ENCODE measurements at regions not wholly inside any gene's neighbourhood (a gene's known extent, or its start where the extent isn't known, plus 50 kb on each side); places are given as distances from the start of the nearest gene placed in this dataset.

- intact Hi-C loops (cut with micrococcal nuclease) = no loop called here
- no peak for DNase-seq (ENCODE audit: low read depth, low spot score)
- BruUV-seq (replicated peaks) = no TSS peak
- no peaks in the 10 kb centered on the region for H3K79me2 ChIP-seq (ENCODE audit: insufficient read depth, low read length)
- ChIA-PET RAD21 (ENCODE audit: low non-redundant PET in 1 of 2, low total read pairs in 2 of 2, uncharacterized antibody in 2 of 2, unreplicated experiment in 2 of 2) (no interaction called here), POLR2A (no interaction called here), CTCF (no interaction called here)
- peaks cover 0 to 9% of the 10 kb centered on the region in 2 experiments; a peak in 1 of 4 replicates for H3K9me3 ChIP-seq (ENCODE audit: control insufficient read depth in 1 of 2, insufficient read depth in 1 of 2, low read depth in 1 of 2, low read length in 2 of 2)
- no peaks in the 10 kb centered on the region for H4K20me1 ChIP-seq (ENCODE audit: insufficient read depth)
- ATAC-seq = no peak
- no peak overlapping the region for H3K27ac ChIP-seq (ENCODE audit: low read depth, low read length)
- no peak overlapping the region for H3K4me2 ChIP-seq (ENCODE audit: low read length)
- no peak overlapping the region for H3K4me3 ChIP-seq (replicated peaks in 1 of 2; ENCODE audit: low read depth in 1 of 2, low read length in 2 of 2)
- no peak for TF ChIP-seq JUND (IDR thresholded peaks at IDR 0.05)
- TF ChIP-seq ZFX (IDR thresholded peaks at IDR 0.05) = no peak
- TF ChIP-seq CTCF (IDR thresholded peaks at IDR 0.05 in 2 of 3, conservative IDR thresholded peaks at IDR 0.05 in 1 of 3; ENCODE audit: borderline replicate concordance in 1 of 3, insufficient read depth in 1 of 3, low read depth in 2 of 3, low read length in 2 of 3) = no peak
- TF ChIP-seq TCF7L2 (IDR thresholded peaks at IDR 0.05; ENCODE audit: borderline replicate concordance, extremely low read depth, insufficient read depth, insufficient read length) = no peak
- no peak for TF ChIP-seq SIN3A (IDR thresholded peaks at IDR 0.05; ENCODE audit: low read depth)
- no peak for TF ChIP-seq CEBPB (IDR thresholded peaks at IDR 0.05; ENCODE audit: low read depth)
- no peak for TF ChIP-seq SP1 (IDR thresholded peaks at IDR 0.05; ENCODE audit: low read depth)
- TF ChIP-seq FOSL1 (IDR thresholded peaks at IDR 0.05; ENCODE audit: low read depth) = no peak
- no peak for TF ChIP-seq RAD21 (IDR thresholded peaks at IDR 0.05; ENCODE audit: low read depth)
- TF ChIP-seq ELF1 (IDR thresholded peaks at IDR 0.05; ENCODE audit: borderline replicate concordance, low read depth) = no peak
- TF ChIP-seq POLR2AphosphoS5 (IDR thresholded peaks at IDR 0.05; ENCODE audit: low read depth, low read length) = no peak
- no peak overlapping the region for H3K9ac ChIP-seq (ENCODE audit: low read length)
- peaks cover 13% of the 10 kb centered on the region; the same call in 1 of the 2 replicates for H3K27me3 ChIP-seq (ENCODE audit: insufficient read depth, low read length)
- no peaks in the 10 kb centered on the region for H3K36me3 ChIP-seq (ENCODE audit: control insufficient read depth in 1 of 2, insufficient read depth in 2 of 2, low read length in 2 of 2)
- no peak overlapping the region for H2AFZ ChIP-seq (ENCODE audit: low read depth, low read length, poor library complexity, severe bottlenecking)
- H3K9me2 ChIP-seq (ENCODE audit: insufficient read depth) = no peaks in the 10 kb centered on the region
- no peaks in the 10 kb centered on the region for H3K4me1 ChIP-seq (ENCODE audit: control insufficient read depth in 1 of 2, insufficient read depth in 2 of 2, low read length in 2 of 2)
Observed at GRCh38 chr22:48210198-48210580, 1447.7 kb downstream of the TBC1D22A start.
